ENCODE measurements at regions not wholly inside any gene's neighbourhood (a gene's known extent, or its start where the extent isn't known, plus 50 kb on each side); places are given as distances from the start of the nearest gene placed in this dataset.

DNA sequence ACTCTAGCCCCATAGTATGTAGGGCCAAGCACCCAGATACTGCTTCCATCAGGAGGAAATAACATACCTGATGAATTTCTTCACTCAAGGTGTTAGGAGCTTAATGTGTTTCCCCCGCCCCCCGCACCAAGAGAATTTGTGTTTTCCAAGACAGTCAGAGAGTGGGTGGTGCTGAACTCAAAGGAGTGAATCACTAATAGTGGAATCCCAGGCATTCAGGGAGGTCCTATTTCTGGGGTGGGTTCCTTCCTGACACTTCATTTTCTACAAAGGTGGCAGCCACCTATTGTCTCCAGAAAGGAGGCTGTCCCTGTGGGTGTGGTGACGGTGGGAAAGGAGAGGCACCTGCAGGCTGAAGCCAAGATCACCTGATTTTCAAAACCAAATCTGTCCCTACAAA lies 50.8 kb upstream of the ELF5 start:
- Histone ChIP-seq H3K27me3 (ENCODE audit: control insufficient read depth in 4 of 4, insufficient read depth in 4 of 4, low read length in 3 of 4) (no peaks in the 10 kb centered on the region), H3K4me3 (ENCODE audit: low read depth in 1 of 3, low read length in 3 of 3) (no peak overlapping the region), H3K36me3 (ENCODE audit: control insufficient read depth in 4 of 4, insufficient read depth in 3 of 4, low read depth in 1 of 4, low read length in 3 of 4) (no peaks in the 10 kb centered on the region), H3K9ac (ENCODE audit: low read depth in 1 of 2, low read length in 2 of 2) (no peak overlapping the region), H3K9me3 (ENCODE audit: control insufficient read depth in 4 of 4, low read length in 3 of 4) (no peaks in the 10 kb centered on the region), H3K27ac (ENCODE audit: low read depth in 1 of 2, low read length in 2 of 2) (no peak overlapping the region), H3K4me1 (ENCODE audit: control insufficient read depth in 4 of 4, insufficient read depth in 4 of 4, low read length in 3 of 4) (peaks cover 0 to 8% (median 2%) of the 10 kb centered on the region in 4 donors)
- no peak for DNase-seq (ENCODE audit: low spot score)
- 92% methylated on average over 3 of the region's 3 CpGs for WGBS
- TF ChIP-seq FOXA2 (IDR thresholded peaks at IDR 0.05) (no peak), YY1 (IDR thresholded peaks at IDR 0.05) (no peak)
- TF ChIP-seq, protein P1, sequence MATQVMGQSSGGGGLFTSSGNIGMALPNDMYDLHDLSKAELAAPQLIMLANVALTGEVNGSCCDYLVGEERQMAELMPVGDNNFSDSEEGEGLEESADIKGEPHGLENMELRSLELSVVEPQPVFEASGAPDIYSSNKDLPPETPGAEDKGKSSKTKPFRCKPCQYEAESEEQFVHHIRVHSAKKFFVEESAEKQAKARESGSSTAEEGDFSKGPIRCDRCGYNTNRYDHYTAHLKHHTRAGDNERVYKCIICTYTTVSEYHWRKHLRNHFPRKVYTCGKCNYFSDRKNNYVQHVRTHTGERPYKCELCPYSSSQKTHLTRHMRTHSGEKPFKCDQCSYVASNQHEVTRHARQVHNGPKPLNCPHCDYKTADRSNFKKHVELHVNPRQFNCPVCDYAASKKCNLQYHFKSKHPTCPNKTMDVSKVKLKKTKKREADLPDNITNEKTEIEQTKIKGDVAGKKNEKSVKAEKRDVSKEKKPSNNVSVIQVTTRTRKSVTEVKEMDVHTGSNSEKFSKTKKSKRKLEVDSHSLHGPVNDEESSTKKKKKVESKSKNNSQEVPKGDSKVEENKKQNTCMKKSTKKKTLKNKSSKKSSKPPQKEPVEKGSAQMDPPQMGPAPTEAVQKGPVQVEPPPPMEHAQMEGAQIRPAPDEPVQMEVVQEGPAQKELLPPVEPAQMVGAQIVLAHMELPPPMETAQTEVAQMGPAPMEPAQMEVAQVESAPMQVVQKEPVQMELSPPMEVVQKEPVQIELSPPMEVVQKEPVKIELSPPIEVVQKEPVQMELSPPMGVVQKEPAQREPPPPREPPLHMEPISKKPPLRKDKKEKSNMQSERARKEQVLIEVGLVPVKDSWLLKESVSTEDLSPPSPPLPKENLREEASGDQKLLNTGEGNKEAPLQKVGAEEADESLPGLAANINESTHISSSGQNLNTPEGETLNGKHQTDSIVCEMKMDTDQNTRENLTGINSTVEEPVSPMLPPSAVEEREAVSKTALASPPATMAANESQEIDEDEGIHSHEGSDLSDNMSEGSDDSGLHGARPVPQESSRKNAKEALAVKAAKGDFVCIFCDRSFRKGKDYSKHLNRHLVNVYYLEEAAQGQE (IDR thresholded peaks at IDR 0.05), result no peak
- TF ChIP-seq, protein P2, sequence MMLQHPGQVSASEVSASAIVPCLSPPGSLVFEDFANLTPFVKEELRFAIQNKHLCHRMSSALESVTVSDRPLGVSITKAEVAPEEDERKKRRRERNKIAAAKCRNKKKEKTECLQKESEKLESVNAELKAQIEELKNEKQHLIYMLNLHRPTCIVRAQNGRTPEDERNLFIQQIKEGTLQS (IDR thresholded peaks at IDR 0.05), result no peak

DNA sequence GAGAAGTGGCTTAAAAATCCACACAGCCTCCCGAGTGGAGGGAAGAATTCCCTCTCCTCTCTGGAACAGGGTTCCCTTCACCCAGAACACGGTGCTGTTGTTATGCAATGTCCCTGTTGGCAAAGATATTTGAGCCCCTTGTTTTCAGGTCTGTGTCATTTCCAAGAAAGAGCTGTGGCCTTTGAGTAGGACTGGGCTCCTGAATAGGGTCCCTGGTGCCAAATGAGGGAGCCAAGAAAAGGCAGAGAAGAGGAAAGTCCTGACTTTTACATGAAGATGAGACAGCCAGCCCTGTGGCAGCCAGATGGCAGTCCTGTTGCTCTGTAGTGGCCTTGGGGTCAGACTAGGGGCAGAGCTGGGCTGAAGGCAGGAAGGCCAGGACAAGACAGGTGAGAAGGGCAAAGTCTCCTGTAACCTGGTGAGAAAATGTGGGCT lies 51.2 kb upstream of the ELF5 start:
- TF ChIP-seq RXRA (IDR thresholded peaks at IDR 0.05), result peak; percentile 48 to 55
- TF ChIP-seq, protein P3, sequence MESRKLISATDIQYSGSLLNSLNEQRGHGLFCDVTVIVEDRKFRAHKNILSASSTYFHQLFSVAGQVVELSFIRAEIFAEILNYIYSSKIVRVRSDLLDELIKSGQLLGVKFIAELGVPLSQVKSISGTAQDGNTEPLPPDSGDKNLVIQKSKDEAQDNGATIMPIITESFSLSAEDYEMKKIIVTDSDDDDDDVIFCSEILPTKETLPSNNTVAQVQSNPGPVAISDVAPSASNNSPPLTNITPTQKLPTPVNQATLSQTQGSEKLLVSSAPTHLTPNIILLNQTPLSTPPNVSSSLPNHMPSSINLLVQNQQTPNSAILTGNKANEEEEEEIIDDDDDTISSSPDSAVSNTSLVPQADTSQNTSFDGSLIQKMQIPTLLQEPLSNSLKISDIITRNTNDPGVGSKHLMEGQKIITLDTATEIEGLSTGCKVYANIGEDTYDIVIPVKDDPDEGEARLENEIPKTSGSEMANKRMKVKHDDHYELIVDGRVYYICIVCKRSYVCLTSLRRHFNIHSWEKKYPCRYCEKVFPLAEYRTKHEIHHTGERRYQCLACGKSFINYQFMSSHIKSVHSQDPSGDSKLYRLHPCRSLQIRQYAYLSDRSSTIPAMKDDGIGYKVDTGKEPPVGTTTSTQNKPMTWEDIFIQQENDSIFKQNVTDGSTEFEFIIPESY (IDR thresholded peaks at IDR 0.05), result no peak
- TF ChIP-seq RAD21 (IDR thresholded peaks at IDR 0.05), result peak in 1 of 2 donors; percentile 42
- TF ChIP-seq, protein P4, sequence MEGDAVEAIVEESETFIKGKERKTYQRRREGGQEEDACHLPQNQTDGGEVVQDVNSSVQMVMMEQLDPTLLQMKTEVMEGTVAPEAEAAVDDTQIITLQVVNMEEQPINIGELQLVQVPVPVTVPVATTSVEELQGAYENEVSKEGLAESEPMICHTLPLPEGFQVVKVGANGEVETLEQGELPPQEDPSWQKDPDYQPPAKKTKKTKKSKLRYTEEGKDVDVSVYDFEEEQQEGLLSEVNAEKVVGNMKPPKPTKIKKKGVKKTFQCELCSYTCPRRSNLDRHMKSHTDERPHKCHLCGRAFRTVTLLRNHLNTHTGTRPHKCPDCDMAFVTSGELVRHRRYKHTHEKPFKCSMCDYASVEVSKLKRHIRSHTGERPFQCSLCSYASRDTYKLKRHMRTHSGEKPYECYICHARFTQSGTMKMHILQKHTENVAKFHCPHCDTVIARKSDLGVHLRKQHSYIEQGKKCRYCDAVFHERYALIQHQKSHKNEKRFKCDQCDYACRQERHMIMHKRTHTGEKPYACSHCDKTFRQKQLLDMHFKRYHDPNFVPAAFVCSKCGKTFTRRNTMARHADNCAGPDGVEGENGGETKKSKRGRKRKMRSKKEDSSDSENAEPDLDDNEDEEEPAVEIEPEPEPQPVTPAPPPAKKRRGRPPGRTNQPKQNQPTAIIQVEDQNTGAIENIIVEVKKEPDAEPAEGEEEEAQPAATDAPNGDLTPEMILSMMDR (IDR thresholded peaks at IDR 0.05; ENCODE audit: low read depth, low read length, missing input control), result no peak
- peak in 1 of 2 donors; percentile 28 for TF ChIP-seq HNF4A (conservative IDR thresholded peaks at IDR 0.05)
- WGBS, result 29% methylated on average over 2 of the region's 2 CpGs
- Histone ChIP-seq H3K9me3 (ENCODE audit: control insufficient read depth in 4 of 4, low read length in 3 of 4) (no peaks in the 10 kb centered on the region), H3K9ac (ENCODE audit: low read depth in 1 of 2, low read length in 2 of 2) (no peak overlapping the region), H3K4me1 (ENCODE audit: control insufficient read depth in 4 of 4, insufficient read depth in 4 of 4, low read length in 3 of 4) (peaks cover 0 to 8% (median 2%) of the 10 kb centered on the region in 4 donors), H3K27me3 (ENCODE audit: control insufficient read depth in 4 of 4, insufficient read depth in 4 of 4, low read length in 3 of 4) (no peaks in the 10 kb centered on the region), H3K4me3 (ENCODE audit: low read depth in 1 of 3, low read length in 3 of 3) (no peak overlapping the region), H3K27ac (ENCODE audit: low read depth in 1 of 2, low read length in 2 of 2) (no peak overlapping the region), H3K36me3 (ENCODE audit: control insufficient read depth in 4 of 4, insufficient read depth in 3 of 4, low read depth in 1 of 4, low read length in 3 of 4) (no peaks in the 10 kb centered on the region)
- DNase-seq (ENCODE audit: low spot score), result no peak
